Iris pigment epithelial cell (primary cell): ENCODE measurements at regions not wholly inside any gene's neighbourhood (a gene's known extent, or its start where the extent isn't known, plus 50 kb on each side); places are given as distances from the start of the nearest gene placed in this dataset.

Source experiments
- DNase-seq: peaks from one replicate; pipeline ENCODE4 v3.0.0-alpha.2; 2011; ENCODE audit warnings: low read depth

GRCh38 chr12:87930033-87930432, 99.2 kb downstream of the C12orf50 start:
- peak; percentile 82 for DNase-seq

- no peak for DNase-seq
These were observed 99.9 kb downstream of the C12orf50 start for GRCh38 chr12:87929346-87929745.

GRCh38 chr12:87928031-87928430, 101.2 kb downstream of the C12orf50 start:
- DNase-seq: no peak

- DNase-seq: no peak
These were observed 104.2 kb downstream of the C12orf50 start for GRCh38 chr12:87925021-87925420.

- no peak for DNase-seq
These were observed 105.1 kb downstream of the C12orf50 start for GRCh38 chr12:87924149-87924548.

GRCh38 chr12:87923361-87923760, 105.8 kb downstream of the C12orf50 start:
- DNase-seq: no peak

GRCh38 chr12:87922736-87923135, 106.5 kb downstream of the C12orf50 start:
- DNase-seq: no peak

- DNase-seq: no peak
These were observed 107.6 kb downstream of the C12orf50 start for GRCh38 chr12:87921621-87922020.

- no peak for DNase-seq
These were observed 109.1 kb downstream of the C12orf50 start for GRCh38 chr12:87920139-87920538.

- DNase-seq: no peak
These were observed 127.7 kb downstream of the C12orf50 start for GRCh38 chr12:87901457-87901856.

GRCh38 chr12:87897662-87898061, 131.5 kb downstream of the C12orf50 start:
- no peak for DNase-seq

GRCh38 chr12:87883806-87884205, 145.4 kb downstream of the C12orf50 start:
- DNase-seq: no peak

GRCh38 chr12:87879141-87879540, 150.1 kb downstream of the C12orf50 start:
- no peak for DNase-seq

GRCh38 chr12:87870493-87871460, 158.4 kb downstream of the C12orf50 start:
- no peak for DNase-seq

GRCh38 chr12:87870061-87870460, 159.1 kb downstream of the C12orf50 start:
- DNase-seq: peak; percentile 12

GRCh38 chr12:87866578-87867292, 162.5 kb downstream of the C12orf50 start:
- peak; percentile 34 for DNase-seq

GRCh38 chr12:87861791-87862190, 167.4 kb downstream of the C12orf50 start:
- DNase-seq: no peak

- DNase-seq: no peak
These were observed 175.7 kb downstream of the C12orf50 start for GRCh38 chr12:87853448-87854003.

GRCh38 chr12:87849074-87849473, 180.1 kb downstream of the C12orf50 start:
- DNase-seq: no peak

- DNase-seq: peak; percentile 85
These were observed 180.8 kb downstream of the C12orf50 start for GRCh38 chr12:87848248-87848868.

GRCh38 chr12:87847147-87847546, 182.1 kb downstream of the C12orf50 start:
- no peak for DNase-seq

GRCh38 chr12:87846045-87846444, 183.2 kb downstream of the C12orf50 start:
- no peak for DNase-seq
